HG02763 (cell line): ENCODE measurements at regions not wholly inside any gene's neighbourhood (a gene's known extent, or its start where the extent isn't known, plus 50 kb on each side); places are given as distances from the start of the nearest gene placed in this dataset.

Experiments
- ATAC-seq: cut with Tn5 transposase; IDR thresholded peaks from one replicate; pipeline ENCODE4 v1.9.1; 2021; ENCODE audit warnings: mild to moderate bottlenecking, moderate library complexity; ENCODE audit not compliant: unreplicated experiment

GRCh38 chr20:7237251-7237650 is 469.8 kb downstream of the BMP2 start:
- no peak for ATAC-seq

GRCh38 chr20:7240490-7240889 is 473.0 kb downstream of the BMP2 start:
- ATAC-seq, result no peak

GRCh38 chr20:7248281-7249201 is 481.1 kb downstream of the BMP2 start:
- no peak for ATAC-seq

- ATAC-seq, result no peak
Observed at GRCh38 chr20:7250337-7250736, 482.9 kb downstream of the BMP2 start.

- ATAC-seq, result no peak
Observed at GRCh38 chr20:7257099-7257498, 489.6 kb downstream of the BMP2 start.

- ATAC-seq, result no peak
Observed at GRCh38 chr20:7257692-7258466, 490.4 kb downstream of the BMP2 start.

- ATAC-seq, result no peak
Observed at GRCh38 chr20:7262803-7263202, 495.3 kb downstream of the BMP2 start.

- no peak for ATAC-seq
Observed at GRCh38 chr20:7264137-7264536, 496.7 kb downstream of the BMP2 start.

GRCh38 chr20:7269452-7269851 is 502.0 kb downstream of the BMP2 start:
- ATAC-seq, result no peak

GRCh38 chr20:7272512-7272911 is 505.0 kb downstream of the BMP2 start:
- ATAC-seq, result no peak

GRCh38 chr20:7274870-7275269 is 507.4 kb downstream of the BMP2 start:
- ATAC-seq, result no peak

- ATAC-seq, result no peak
Observed at GRCh38 chr20:7275645-7276237, 508.3 kb downstream of the BMP2 start.

GRCh38 chr20:7285918-7286556 is 518.6 kb downstream of the BMP2 start:
- ATAC-seq, result peak; percentile 63

- ATAC-seq, result no peak
Observed at GRCh38 chr20:7291323-7291943, 523.9 kb downstream of the BMP2 start.

GRCh38 chr20:7291946-7292345 is 524.5 kb downstream of the BMP2 start:
- ATAC-seq, result no peak

- no peak for ATAC-seq
Observed at GRCh38 chr20:7294816-7295360, 527.4 kb downstream of the BMP2 start.

GRCh38 chr20:7301807-7302206 is 534.3 kb downstream of the BMP2 start:
- no peak for ATAC-seq

- ATAC-seq, result no peak
Observed at GRCh38 chr20:7302250-7302649, 534.8 kb downstream of the BMP2 start.

GRCh38 chr20:7305976-7306375 is 538.5 kb downstream of the BMP2 start:
- ATAC-seq, result no peak

GRCh38 chr20:7308163-7308562 is 540.7 kb downstream of the BMP2 start:
- no peak for ATAC-seq
